GM12878 (cell line): ENCODE measurements at regions not wholly inside any gene's neighbourhood (a gene's known extent, or its start where the extent isn't known, plus 50 kb on each side); places are given as distances from the start of the nearest gene placed in this dataset.

Source experiments
- ATAC-seq: fragments of 200-7000 bp; cut with Tn5 transposase; 3 replicates; pipeline ENCODE4 v1.9.1; 2020; ENCODE audit warnings: mild to moderate bottlenecking, moderate library complexity
- BruUV-seq: library from RNA; stranded (reverse); fragments of 400-500 nt; replicated peaks from 2 replicates; lab custom pipeline; 2021; lab: Mats Ljungman, UMichigan
- CTCF ChIA-PET: fragments of 300-600 bp; sonication (Branson Sonifier 250); formaldehyde crosslinking; extraction: SDS; loops from one replicate; lab custom pipeline; 2021; ENCODE audit warnings: inconsistent platforms; lab: Yijun Ruan, JAX
- POLR2A ChIA-PET: fragments of 350-600 bp; formaldehyde crosslinking; extraction: SDS; loops from one replicate; lab custom pipeline; 2021; ENCODE audit warnings: inconsistent platforms; lab: Charles Lee
- RAD21 ChIA-PET: fragments of 300-600 bp; sonication (Branson Sonifier 250); formaldehyde crosslinking; loops from one replicate; lab custom pipeline; 2023; ENCODE audit warnings: antibody characterized with exemption; ENCODE audit not compliant: unreplicated experiment; lab: Charles Lee
- SMC1A ChIA-PET: fragments of 300-600 bp; sonication (Branson Sonifier 250); formaldehyde crosslinking; loops from one replicate; lab custom pipeline; 2023; ENCODE audit not compliant: unreplicated experiment, uncharacterized antibody; lab: Charles Lee
- DNase-seq: peaks from one replicate; pipeline ENCODE4 v3.0.0-alpha.2; 2011; ENCODE audit warnings: low read depth, low spot score
- FAIRE-seq: peaks from 3 replicates; lab custom pipeline; 2011; peaks lifted over from hg19 to GRCh38; lab: Jason Lieb, UNC
- H2AFZ ChIP-seq: 2 replicates; pipeline ENCODE4 v1.6.0; 2011; ENCODE audit warnings: low read depth, low read length, control low read depth; ENCODE audit not compliant: control insufficient read depth
- H3K27ac ChIP-seq: 2 replicates; pipeline ENCODE4 v1.5.1; 2011; ENCODE audit warnings: control low read depth; ENCODE audit not compliant: control insufficient read depth, insufficient read depth
- H3K27me3 ChIP-seq, 2 experiments: replicated peaks in 1 of 2; 2 replicates each; pipeline versions ENCODE4 v1.6.0 to v1.6.1; 2011; ENCODE audit warnings: low read length in 1 of 2; ENCODE audit not compliant: control insufficient read depth in 2 of 2, insufficient read depth in 2 of 2
- H3K36me3 ChIP-seq, 2 experiments: 2 replicates each; pipeline ENCODE4 v1.5.1; 2011; ENCODE audit warnings: low read length in 1 of 2; ENCODE audit not compliant: control insufficient read depth in 2 of 2, insufficient read depth in 2 of 2
- H3K4me1 ChIP-seq: 2 replicates; pipeline ENCODE4 v1.6.1; 2011; ENCODE audit warnings: mild to moderate bottlenecking, low read length, moderate library complexity, mixed read lengths; ENCODE audit not compliant: control insufficient read depth, insufficient read depth
- H3K4me2 ChIP-seq: 2 replicates; pipeline ENCODE4 v1.6.0; 2011; ENCODE audit warnings: control low read depth; ENCODE audit not compliant: control insufficient read depth, insufficient read depth
- H3K4me3 ChIP-seq: fragments of 200-600 bp; sonication (generic); 2 replicates; pipeline ENCODE4 v1.5.1; 2016
- H3K79me2 ChIP-seq: 2 replicates; pipeline ENCODE4 v1.6.0; 2011; ENCODE audit warnings: low read length; ENCODE audit not compliant: control insufficient read depth, insufficient read depth
- H3K9ac ChIP-seq: 2 replicates; pipeline ENCODE4 v1.8.0; 2011; ENCODE audit warnings: low read length, control low read depth, mixed read lengths; ENCODE audit not compliant: control insufficient read depth, insufficient read depth
- H3K9me3 ChIP-seq: replicated peaks from 3 replicates; pipeline ENCODE4 v1.5.1; 2011; ENCODE audit warnings: mild to moderate bottlenecking, low read length; ENCODE audit not compliant: control insufficient read depth, insufficient read depth
- H4K20me1 ChIP-seq: 2 replicates; pipeline ENCODE4 v1.6.0; 2011; ENCODE audit not compliant: control insufficient read depth, insufficient read depth
- BMI1 ChIP-seq: fragments of 450-650 bp; IDR thresholded peaks from 2 replicates; pipeline ENCODE4 v1.6.1; 2016; ENCODE audit warnings: mild to moderate bottlenecking, moderate library complexity, borderline replicate concordance
- CEBPB ChIP-seq, 2 experiments: fragments of 150-350 bp in 1 of 2; IDR thresholded peaks; 2 replicates each; pipeline ENCODE4 v1.6.1; 2012 to 2014; ENCODE audit warnings: low read depth in 2 of 2, low read length in 2 of 2, borderline replicate concordance in 1 of 2, inconsistent platforms in 1 of 2
- CHD2 ChIP-seq: IDR thresholded peaks from 2 replicates; pipeline ENCODE4 v1.6.1; 2011; ENCODE audit warnings: low read depth, low read length, improper control_type of control experiment, borderline replicate concordance
- EP300 ChIP-seq, 2 experiments: fragments of 150-350 bp in 1 of 2; IDR thresholded peaks; 2 replicates each; pipeline ENCODE4 v1.6.1; 2011 to 2012; ENCODE audit warnings: low read depth in 2 of 2, low read length in 2 of 2, borderline replicate concordance in 1 of 2, improper control_type of control experiment in 1 of 2, inconsistent platforms in 1 of 2; ENCODE audit not compliant: control insufficient read depth in 1 of 2
- GABPA ChIP-seq: IDR thresholded peaks from 2 replicates; pipeline ENCODE4 v1.6.1; 2014; ENCODE audit warnings: antibody characterized with exemption, low read depth, mild to moderate bottlenecking, inconsistent platforms
- HCFC1 ChIP-seq: fragments of 150-350 bp; IDR thresholded peaks from 2 replicates; pipeline ENCODE4 v1.6.1; 2014; ENCODE audit warnings: low read length
- JUND ChIP-seq: IDR thresholded peaks from 2 replicates; pipeline ENCODE4 v1.6.1; 2012; ENCODE audit warnings: low read depth, mild to moderate bottlenecking, low read length, improper control_type of control experiment, moderate library complexity
- NFYA ChIP-seq: IDR thresholded peaks from 2 replicates; pipeline ENCODE4 v1.6.1; 2011; ENCODE audit warnings: low read depth, mild to moderate bottlenecking, low read length, improper control_type of control experiment, borderline replicate concordance
- PML ChIP-seq: IDR thresholded peaks from 2 replicates; pipeline ENCODE4 v1.6.1; 2012; ENCODE audit warnings: low read length, inconsistent platforms
- SMAD1 ChIP-seq: fragments of 450-650 bp; IDR thresholded peaks from 2 replicates; pipeline ENCODE4 v1.6.1; 2018; ENCODE audit warnings: mild to moderate bottlenecking, low read depth; ENCODE audit not compliant: partially characterized antibody
- SMARCA5 ChIP-seq: fragments of 450-650 bp; IDR thresholded peaks from 2 replicates; pipeline ENCODE4 v1.6.1; 2017; ENCODE audit warnings: mild to moderate bottlenecking
- STAT3 ChIP-seq: IDR thresholded peaks from 2 replicates; pipeline ENCODE4 v1.6.1; 2011; ENCODE audit warnings: low read depth, low read length, improper control_type of control experiment
- YBX1 ChIP-seq: fragments of 450-650 bp; IDR thresholded peaks from 2 replicates; pipeline ENCODE4 v1.6.1; 2016; ENCODE audit warnings: antibody characterized with exemption
- WGBS: methylation state at CpG from one replicate; pipeline ENCODE4 v1.1.6; 2016; ENCODE audit warnings: low lambda C conversion rate; ENCODE audit not compliant: insufficient replicate concordance, insufficient coverage; ENCODE audit errors: missing lambda C conversion rate; 5-methylcytosine and 5-hydroxymethylcytosine counted together
- in situ Hi-C: fragments of 300-500 bp; cut with MboI; formaldehyde crosslinking; loops from 9 replicates; pipeline ENCODE4 v1.14.3; 2018; ENCODE audit warnings: mixed read lengths
- intact Hi-C: fragments of 100-400 bp; cut with micrococcal nuclease; formaldehyde crosslinking; loops from one replicate; pipeline ENCODE4 v1.14.2; 2022; ENCODE audit not compliant: unreplicated experiment
- TF ChIP-seq, protein P1 (sequence below): fragments of 450-650 bp; IDR thresholded peaks from 2 replicates; pipeline ENCODE4 v1.6.1; 2014; ENCODE audit warnings: mild to moderate bottlenecking
- TF ChIP-seq, protein P2 (sequence below): fragments of 150-350 bp; IDR thresholded peaks from 2 replicates; pipeline ENCODE4 v1.6.1; 2014; ENCODE audit warnings: mild to moderate bottlenecking, low read depth, low read length
- TF ChIP-seq, protein P3 (sequence below): fragments of 450-650 bp; formaldehyde crosslinking; IDR thresholded peaks from 2 replicates; pipeline ENCODE4 v1.5.0; 2022; ENCODE audit warnings: mild to moderate bottlenecking, missing genetic modification characterization

DNA sequence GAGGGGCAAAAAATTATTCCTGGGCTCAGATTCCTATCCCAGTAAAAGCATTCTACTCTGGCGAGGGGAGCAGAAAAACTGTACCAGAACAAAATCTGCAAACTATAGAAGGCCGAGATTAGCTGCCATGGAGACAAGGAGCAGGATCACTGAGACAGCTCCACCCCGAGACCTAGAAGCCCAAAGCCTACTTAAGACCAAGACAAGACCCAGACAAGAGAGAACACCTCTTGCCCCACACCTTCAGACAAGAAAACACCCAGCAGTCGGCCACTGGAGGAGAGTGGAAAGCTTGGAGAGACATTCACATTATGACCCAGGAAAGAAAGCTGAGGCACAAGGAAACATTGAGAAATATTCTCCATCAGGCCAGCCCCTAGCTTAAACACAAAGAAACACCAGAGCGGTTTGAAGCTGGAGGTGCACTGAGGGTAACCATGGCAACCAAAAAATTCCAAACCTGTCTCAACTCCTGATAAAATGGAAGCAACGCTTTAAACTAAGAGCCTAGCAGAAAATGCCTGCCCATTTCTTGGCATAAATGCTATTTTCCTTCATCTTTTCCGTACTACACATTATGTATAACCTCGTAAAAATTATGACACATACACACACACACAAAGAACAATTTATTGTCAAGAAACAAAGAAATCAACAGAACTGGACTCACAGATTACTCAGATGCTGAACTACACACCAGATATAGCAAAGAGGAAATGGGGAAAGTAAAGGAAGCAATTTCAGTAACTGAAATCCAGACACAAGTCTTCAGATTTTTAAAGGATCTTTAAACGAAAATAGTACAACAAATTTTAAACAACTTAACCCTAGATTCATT, 53.8 kb upstream of the FTMT start:
- ChIA-PET RAD21 (no interaction called here), CTCF (no interaction called here), SMC1A (no interaction called here), POLR2A (no interaction called here)
- H3K9me3 ChIP-seq: no peaks in the 10 kb centered on the region
- in situ Hi-C loops (no loop called here), intact Hi-C loops (no loop called here)
- TF ChIP-seq SMARCA5: no peak
- TF ChIP-seq, protein P1, sequence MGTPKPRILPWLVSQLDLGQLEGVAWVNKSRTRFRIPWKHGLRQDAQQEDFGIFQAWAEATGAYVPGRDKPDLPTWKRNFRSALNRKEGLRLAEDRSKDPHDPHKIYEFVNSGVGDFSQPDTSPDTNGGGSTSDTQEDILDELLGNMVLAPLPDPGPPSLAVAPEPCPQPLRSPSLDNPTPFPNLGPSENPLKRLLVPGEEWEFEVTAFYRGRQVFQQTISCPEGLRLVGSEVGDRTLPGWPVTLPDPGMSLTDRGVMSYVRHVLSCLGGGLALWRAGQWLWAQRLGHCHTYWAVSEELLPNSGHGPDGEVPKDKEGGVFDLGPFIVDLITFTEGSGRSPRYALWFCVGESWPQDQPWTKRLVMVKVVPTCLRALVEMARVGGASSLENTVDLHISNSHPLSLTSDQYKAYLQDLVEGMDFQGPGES: no peak
- TF ChIP-seq, protein P2, sequence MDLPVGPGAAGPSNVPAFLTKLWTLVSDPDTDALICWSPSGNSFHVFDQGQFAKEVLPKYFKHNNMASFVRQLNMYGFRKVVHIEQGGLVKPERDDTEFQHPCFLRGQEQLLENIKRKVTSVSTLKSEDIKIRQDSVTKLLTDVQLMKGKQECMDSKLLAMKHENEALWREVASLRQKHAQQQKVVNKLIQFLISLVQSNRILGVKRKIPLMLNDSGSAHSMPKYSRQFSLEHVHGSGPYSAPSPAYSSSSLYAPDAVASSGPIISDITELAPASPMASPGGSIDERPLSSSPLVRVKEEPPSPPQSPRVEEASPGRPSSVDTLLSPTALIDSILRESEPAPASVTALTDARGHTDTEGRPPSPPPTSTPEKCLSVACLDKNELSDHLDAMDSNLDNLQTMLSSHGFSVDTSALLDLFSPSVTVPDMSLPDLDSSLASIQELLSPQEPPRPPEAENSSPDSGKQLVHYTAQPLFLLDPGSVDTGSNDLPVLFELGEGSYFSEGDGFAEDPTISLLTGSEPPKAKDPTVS: no peak
- TF ChIP-seq SMAD1: no peak
- TF ChIP-seq STAT3: no peak
- no peak for TF ChIP-seq EP300 (IDR thresholded peaks at IDR 0.05; ENCODE audit: borderline replicate concordance in 1 of 2, control insufficient read depth in 1 of 2, low read depth in 2 of 2, low read length in 2 of 2)
- TF ChIP-seq CHD2: no peak
- TF ChIP-seq JUND: no peak
- no peak for TF ChIP-seq HCFC1
- no peak for TF ChIP-seq GABPA
- TF ChIP-seq YBX1: no peak
- TF ChIP-seq NFYA: no peak
- TF ChIP-seq, protein P3, sequence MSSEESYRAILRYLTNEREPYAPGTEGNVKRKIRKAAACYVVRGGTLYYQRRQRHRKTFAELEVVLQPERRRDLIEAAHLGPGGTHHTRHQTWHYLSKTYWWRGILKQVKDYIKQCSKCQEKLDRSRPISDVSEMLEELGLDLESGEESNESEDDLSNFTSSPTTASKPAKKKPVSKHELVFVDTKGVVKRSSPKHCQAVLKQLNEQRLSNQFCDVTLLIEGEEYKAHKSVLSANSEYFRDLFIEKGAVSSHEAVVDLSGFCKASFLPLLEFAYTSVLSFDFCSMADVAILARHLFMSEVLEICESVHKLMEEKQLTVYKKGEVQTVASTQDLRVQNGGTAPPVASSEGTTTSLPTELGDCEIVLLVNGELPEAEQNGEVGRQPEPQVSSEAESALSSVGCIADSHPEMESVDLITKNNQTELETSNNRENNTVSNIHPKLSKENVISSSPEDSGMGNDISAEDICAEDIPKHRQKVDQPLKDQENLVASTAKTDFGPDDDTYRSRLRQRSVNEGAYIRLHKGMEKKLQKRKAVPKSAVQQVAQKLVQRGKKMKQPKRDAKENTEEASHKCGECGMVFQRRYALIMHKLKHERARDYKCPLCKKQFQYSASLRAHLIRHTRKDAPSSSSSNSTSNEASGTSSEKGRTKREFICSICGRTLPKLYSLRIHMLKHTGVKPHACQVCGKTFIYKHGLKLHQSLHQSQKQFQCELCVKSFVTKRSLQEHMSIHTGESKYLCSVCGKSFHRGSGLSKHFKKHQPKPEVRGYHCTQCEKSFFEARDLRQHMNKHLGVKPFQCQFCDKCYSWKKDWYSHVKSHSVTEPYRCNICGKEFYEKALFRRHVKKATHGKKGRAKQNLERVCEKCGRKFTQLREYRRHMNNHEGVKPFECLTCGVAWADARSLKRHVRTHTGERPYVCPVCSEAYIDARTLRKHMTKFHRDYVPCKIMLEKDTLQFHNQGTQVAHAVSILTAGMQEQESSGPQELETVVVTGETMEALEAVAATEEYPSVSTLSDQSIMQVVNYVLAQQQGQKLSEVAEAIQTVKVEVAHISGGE (CRISPR knock-in tag): no peak
- no peak for TF ChIP-seq BMI1
- no peak for TF ChIP-seq CEBPB (IDR thresholded peaks at IDR 0.05; ENCODE audit: borderline replicate concordance in 1 of 2, low read depth in 2 of 2, low read length in 2 of 2)
- TF ChIP-seq PML: no peak
- no peaks in the 10 kb centered on the region for H4K20me1 ChIP-seq
- H3K36me3 ChIP-seq: no peaks in the 10 kb centered on the region
- WGBS: 13% methylated on average over 9 of the region's 9 CpGs
- no peak overlapping the region for H3K4me2 ChIP-seq
- no peak overlapping the region for H3K9ac ChIP-seq
- BruUV-seq: no TSS peak
- H3K79me2 ChIP-seq: no peaks in the 10 kb centered on the region
- H3K27me3 ChIP-seq: no peaks in the 10 kb centered on the region
- H3K27ac ChIP-seq: no peak overlapping the region
- no peak overlapping the region for H2AFZ ChIP-seq
- ATAC-seq: no peak
- no peak for DNase-seq
- FAIRE-seq: no peak
- no peak overlapping the region for H3K4me3 ChIP-seq
- no peaks in the 10 kb centered on the region for H3K4me1 ChIP-seq
